ENCODE measurements at regions not wholly inside any gene's neighbourhood (a gene's known extent, or its start where the extent isn't known, plus 50 kb on each side); places are given as distances from the start of the nearest gene placed in this dataset.
"Not testable (repeated sequence)": the region's sequence is repeated elsewhere in the genome, so short reads cannot be mapped to it uniquely, and the experiment has no call there.

DNA sequence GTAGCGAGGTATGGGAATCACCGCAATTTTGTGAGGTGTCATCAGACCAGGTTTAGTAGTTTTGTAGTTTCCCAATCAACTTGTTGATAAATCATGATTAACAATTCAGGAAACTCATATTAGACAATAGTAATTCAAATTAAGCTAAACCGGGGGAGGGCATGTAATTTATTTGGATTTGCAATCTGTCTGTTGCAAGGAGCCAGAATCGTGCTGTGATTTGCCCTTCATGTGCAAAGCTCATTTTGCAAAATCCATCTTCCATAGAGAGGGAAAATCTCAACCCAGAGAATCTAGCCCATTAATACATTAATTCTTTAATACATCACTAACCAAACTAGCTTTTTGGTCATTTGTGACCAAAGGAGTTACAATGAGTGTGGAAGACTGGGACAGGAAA lies 164.7 kb upstream of the TRPM3 start:
- TF ChIP-seq, protein P1, sequence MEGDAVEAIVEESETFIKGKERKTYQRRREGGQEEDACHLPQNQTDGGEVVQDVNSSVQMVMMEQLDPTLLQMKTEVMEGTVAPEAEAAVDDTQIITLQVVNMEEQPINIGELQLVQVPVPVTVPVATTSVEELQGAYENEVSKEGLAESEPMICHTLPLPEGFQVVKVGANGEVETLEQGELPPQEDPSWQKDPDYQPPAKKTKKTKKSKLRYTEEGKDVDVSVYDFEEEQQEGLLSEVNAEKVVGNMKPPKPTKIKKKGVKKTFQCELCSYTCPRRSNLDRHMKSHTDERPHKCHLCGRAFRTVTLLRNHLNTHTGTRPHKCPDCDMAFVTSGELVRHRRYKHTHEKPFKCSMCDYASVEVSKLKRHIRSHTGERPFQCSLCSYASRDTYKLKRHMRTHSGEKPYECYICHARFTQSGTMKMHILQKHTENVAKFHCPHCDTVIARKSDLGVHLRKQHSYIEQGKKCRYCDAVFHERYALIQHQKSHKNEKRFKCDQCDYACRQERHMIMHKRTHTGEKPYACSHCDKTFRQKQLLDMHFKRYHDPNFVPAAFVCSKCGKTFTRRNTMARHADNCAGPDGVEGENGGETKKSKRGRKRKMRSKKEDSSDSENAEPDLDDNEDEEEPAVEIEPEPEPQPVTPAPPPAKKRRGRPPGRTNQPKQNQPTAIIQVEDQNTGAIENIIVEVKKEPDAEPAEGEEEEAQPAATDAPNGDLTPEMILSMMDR (IDR thresholded peaks at IDR 0.05) = no peak
- Mint-ChIP-seq H3K4me3 (no peak overlapping the region), H3K36me3 (ENCODE audit: low read depth) (no peaks in the 10 kb centered on the region), H3K27me3 (peaks cover 3% of the 10 kb centered on the region), H3K27ac (no peak overlapping the region), H3K9me3 (no peaks in the 10 kb centered on the region), H3K4me1 (no peaks in the 10 kb centered on the region)
- ChIA-PET POLR2A (no interaction called here), CTCF (interaction anchor here (0.9 to 5.2 kb wide), 5 partner anchors 479 to 985 kb away, joined by 3 to 38 read pairs (median 5); no protein-coding TSS in a partner anchor)
- no peak for DNase-seq
- intact Hi-C loops (cut with micrococcal nuclease) = loop anchor here (5.0 to 10.0 kb wide), 3 partner anchors 316 to 689 kb away; no protein-coding TSS in a partner anchor
- no peak for ATAC-seq (ENCODE audit: low read depth)

DNA sequence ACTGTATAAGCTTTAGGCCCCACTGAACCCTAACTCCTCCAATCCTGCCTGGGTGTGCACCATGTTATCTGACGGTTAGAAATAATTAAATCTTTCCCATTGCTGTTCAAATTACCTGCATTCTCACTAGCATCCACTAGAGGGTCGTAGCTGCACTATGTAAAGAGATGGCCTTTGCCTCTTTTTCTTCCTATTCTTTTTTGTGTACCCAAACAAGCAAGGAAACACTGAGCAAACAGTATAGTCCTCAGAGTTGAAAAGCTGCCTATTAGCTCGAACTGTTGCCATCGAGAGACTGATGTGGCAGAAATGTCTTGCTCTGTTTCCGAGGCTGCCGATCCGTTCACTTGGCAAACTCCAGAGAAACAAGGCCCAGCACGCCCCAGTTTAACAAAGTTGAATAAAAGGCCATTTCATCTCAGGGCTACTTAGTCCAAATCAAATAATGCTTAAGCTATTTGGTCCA lies 163.8 kb upstream of the TRPM3 start:
- TF ChIP-seq, protein P1 (IDR thresholded peaks at IDR 0.05) = no peak
- Mint-ChIP-seq H3K27ac (no peak overlapping the region), H3K4me1 (no peaks in the 10 kb centered on the region), H3K4me3 (no peak overlapping the region), H3K27me3 (peaks cover 2% of the 10 kb centered on the region), H3K36me3 (ENCODE audit: low read depth) (no peaks in the 10 kb centered on the region), H3K9me3 (no peaks in the 10 kb centered on the region)
- intact Hi-C loops (cut with micrococcal nuclease) = loop anchor here (1.0 to 10.0 kb wide), 5 partner anchors 317 to 987 kb away; no protein-coding TSS in a partner anchor
- DNase-seq (no peak), ATAC-seq (ENCODE audit: low read depth) (peak; percentile 61)
- ChIA-PET POLR2A (no interaction called here), CTCF (interaction anchor here (0.9 to 5.2 kb wide), 8 partner anchors 480 to 987 kb away, joined by 3 to 38 read pairs (median 5); no protein-coding TSS in a partner anchor)

DNA sequence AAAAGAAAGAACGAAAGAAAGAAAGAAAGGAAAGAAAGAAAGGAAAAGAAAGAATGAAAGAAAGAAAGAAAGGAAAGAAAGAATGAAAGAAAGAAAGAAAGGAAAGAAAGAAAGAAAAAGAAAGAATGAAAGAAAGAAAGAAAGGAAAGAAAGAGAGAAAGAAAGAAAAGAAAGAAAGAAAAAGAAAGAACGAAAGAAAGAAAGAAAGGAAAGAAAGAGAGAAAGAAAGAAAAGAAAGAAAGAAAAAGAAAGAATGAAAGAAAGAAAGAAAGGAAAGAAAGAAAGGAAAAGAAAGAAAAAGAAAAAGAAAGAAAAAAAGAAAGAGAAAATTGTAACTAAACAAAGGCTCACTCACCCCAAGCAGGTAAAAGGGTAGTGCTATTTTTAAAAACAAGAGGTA lies 160.7 kb upstream of the TRPM3 start:
- POLR2A ChIA-PET; CTCF ChIA-PET; H3K4me3 Mint-ChIP-seq; H3K27me3 Mint-ChIP-seq; H3K9me3 Mint-ChIP-seq; H3K4me1 Mint-ChIP-seq; ATAC-seq (ENCODE audit: low read depth); H3K36me3 Mint-ChIP-seq (ENCODE audit: low read depth); H3K27ac Mint-ChIP-seq; DNase-seq: not testable (repeated sequence)
- intact Hi-C loops (cut with micrococcal nuclease) = loop anchor here (10.0 kb wide), 2 partner anchors 433 to 693 kb away; no protein-coding TSS in a partner anchor

DNA sequence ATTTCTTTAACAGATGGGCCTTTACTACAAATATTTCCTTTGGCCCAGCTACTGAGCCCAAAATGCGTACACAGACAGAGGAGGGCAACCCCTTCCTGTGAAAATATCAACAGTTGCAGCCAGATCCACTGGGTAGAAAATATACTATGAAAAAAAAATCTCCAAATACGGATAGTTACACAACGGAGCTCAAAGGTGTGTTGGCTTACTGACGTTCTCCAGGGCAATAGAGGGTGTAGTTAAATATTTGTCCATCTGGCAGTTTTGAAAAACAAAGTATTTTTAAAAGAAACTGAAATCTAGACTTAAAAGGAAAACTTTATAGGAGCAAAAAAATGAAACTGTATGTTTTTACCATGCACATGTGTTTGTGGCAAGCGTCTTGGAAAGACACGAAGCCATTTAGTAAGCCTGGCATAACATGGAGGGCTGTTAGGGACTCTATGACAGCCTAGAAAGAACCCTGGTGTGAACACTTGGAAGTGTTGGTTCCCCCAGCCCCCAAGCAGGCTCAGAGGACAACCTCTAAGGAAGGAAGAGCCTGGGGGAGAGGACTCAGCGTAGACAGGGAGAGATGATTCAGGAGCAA lies 157.8 kb upstream of the TRPM3 start:
- intact Hi-C loops (cut with micrococcal nuclease) = no loop called here
- Mint-ChIP-seq H3K4me1 (no peaks in the 10 kb centered on the region), H3K4me3 (no peak overlapping the region), H3K27me3 (no peaks in the 10 kb centered on the region), H3K27ac (no peak overlapping the region), H3K36me3 (ENCODE audit: low read depth) (no peaks in the 10 kb centered on the region), H3K9me3 (no peaks in the 10 kb centered on the region)
- POLR2A ChIA-PET = no interaction called here
- TF ChIP-seq, protein P1 (IDR thresholded peaks at IDR 0.05) = no peak
- ATAC-seq (ENCODE audit: low read depth) = no peak
- CTCF ChIA-PET = no interaction called here
- no peak for DNase-seq

DNA sequence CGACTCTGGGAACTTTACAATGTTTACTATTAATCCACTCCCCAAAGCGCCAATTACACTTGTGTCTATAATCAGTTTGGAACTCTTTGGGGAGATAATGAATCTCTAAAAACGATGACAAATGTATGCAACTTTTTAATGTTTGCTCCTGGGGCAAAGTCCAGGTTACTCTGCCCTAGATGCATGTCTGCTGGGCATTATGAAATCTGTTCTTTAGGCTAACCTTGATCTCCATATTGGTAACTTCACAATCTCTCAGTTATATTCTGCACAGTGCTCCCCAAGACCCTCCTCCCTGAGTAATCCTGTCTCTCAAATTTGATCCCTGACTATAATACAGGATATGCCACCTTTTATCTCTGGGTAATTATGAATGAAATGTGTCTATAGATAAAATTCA lies 152.2 kb upstream of the TRPM3 start:
- TF ChIP-seq, protein P1 (IDR thresholded peaks at IDR 0.05) = no peak
- Mint-ChIP-seq H3K4me1 (no peaks in the 10 kb centered on the region), H3K27ac (no peak overlapping the region), H3K27me3 (no peaks in the 10 kb centered on the region), H3K9me3 (no peaks in the 10 kb centered on the region), H3K36me3 (ENCODE audit: low read depth) (no peaks in the 10 kb centered on the region), H3K4me3 (no peak overlapping the region)
- ChIA-PET CTCF (no interaction called here), POLR2A (no interaction called here)
- ATAC-seq (ENCODE audit: low read depth) (no peak), DNase-seq (no peak)
- intact Hi-C loops (cut with micrococcal nuclease) = no loop called here
